Smooth muscle cell (in vitro differentiated cells): ENCODE measurements at regions not wholly inside any gene's neighbourhood (a gene's known extent, or its start where the extent isn't known, plus 50 kb on each side); places are given as distances from the start of the nearest gene placed in this dataset.

Source experiments
- DNase-seq: peaks from one replicate; lab custom pipeline; 2025; ENCODE audit not compliant: unreplicated experiment; lab: John Stamatoyannopoulos, UW
- H2AFZ ChIP-seq: fragments of 200-600 bp; sonication (generic); 2 replicates; pipeline ENCODE4 v1.6.0; 2016; ENCODE audit warnings: antibody characterized with exemption, low read depth, mild to moderate bottlenecking
- H3F3A ChIP-seq: fragments of 200-600 bp; sonication (generic); 2 replicates; pipeline ENCODE4 v1.6.0; 2017; ENCODE audit warnings: antibody characterized with exemption, low read depth
- H3K27ac ChIP-seq: fragments of 200-600 bp; sonication (generic); 2 replicates; pipeline ENCODE4 v1.5.1; 2016; ENCODE audit warnings: low read depth, mild to moderate bottlenecking
- H3K27me3 ChIP-seq: fragments of 200-600 bp; sonication (generic); 2 replicates; pipeline ENCODE4 v1.6.1; 2016; ENCODE audit warnings: low read depth, mild to moderate bottlenecking
- H3K36me3 ChIP-seq: fragments of 200-600 bp; sonication (generic); 2 replicates; pipeline ENCODE4 v1.5.1; 2016; ENCODE audit warnings: low read depth
- H3K4me1 ChIP-seq: fragments of 200-600 bp; sonication (generic); 2 replicates; pipeline ENCODE4 v1.5.1; 2016; ENCODE audit warnings: low read depth
- H3K4me2 ChIP-seq: fragments of 200-600 bp; sonication (generic); 2 replicates; pipeline ENCODE4 v1.6.0; 2016; ENCODE audit warnings: mild to moderate bottlenecking
- H3K4me3 ChIP-seq: fragments of 200-600 bp; sonication (generic); 2 replicates; pipeline ENCODE4 v1.5.1; 2016; ENCODE audit warnings: mild to moderate bottlenecking
- H3K79me2 ChIP-seq: fragments of 200-600 bp; sonication (generic); 2 replicates; pipeline ENCODE4 v1.6.0; 2016; ENCODE audit warnings: low read depth, mild to moderate bottlenecking
- H3K9ac ChIP-seq: fragments of 200-600 bp; sonication (generic); 2 replicates; pipeline ENCODE4 v1.6.0; 2016; ENCODE audit warnings: low read depth
- H3K9me3 ChIP-seq: fragments of 200-600 bp; sonication (generic); replicated peaks from 2 replicates; pipeline ENCODE4 v1.5.1; 2016; ENCODE audit warnings: low read depth
- H4K20me1 ChIP-seq: fragments of 200-600 bp; sonication (generic); 2 replicates; pipeline ENCODE4 v1.6.0; 2016; ENCODE audit warnings: low read depth
- WGBS: methylation state at CpG from one replicate; pipeline ENCODE4 v1.1.7; 2016; ENCODE audit warnings: low lambda C conversion rate; 5-methylcytosine and 5-hydroxymethylcytosine counted together
- TF ChIP-seq, protein P1 (sequence below): fragments of 200-600 bp; sonication (generic); IDR thresholded peaks from 2 replicates; pipeline ENCODE4 v1.5.1; 2017; ENCODE audit warnings: borderline replicate concordance, mild to moderate bottlenecking, antibody characterized with exemption; ENCODE audit not compliant: insufficient read depth, poor library complexity, severe bottlenecking

- H3K4me1 ChIP-seq: peaks cover 2% of the 10 kb centered on the region
- no peak overlapping the region for H2AFZ ChIP-seq
- TF ChIP-seq, protein P1, sequence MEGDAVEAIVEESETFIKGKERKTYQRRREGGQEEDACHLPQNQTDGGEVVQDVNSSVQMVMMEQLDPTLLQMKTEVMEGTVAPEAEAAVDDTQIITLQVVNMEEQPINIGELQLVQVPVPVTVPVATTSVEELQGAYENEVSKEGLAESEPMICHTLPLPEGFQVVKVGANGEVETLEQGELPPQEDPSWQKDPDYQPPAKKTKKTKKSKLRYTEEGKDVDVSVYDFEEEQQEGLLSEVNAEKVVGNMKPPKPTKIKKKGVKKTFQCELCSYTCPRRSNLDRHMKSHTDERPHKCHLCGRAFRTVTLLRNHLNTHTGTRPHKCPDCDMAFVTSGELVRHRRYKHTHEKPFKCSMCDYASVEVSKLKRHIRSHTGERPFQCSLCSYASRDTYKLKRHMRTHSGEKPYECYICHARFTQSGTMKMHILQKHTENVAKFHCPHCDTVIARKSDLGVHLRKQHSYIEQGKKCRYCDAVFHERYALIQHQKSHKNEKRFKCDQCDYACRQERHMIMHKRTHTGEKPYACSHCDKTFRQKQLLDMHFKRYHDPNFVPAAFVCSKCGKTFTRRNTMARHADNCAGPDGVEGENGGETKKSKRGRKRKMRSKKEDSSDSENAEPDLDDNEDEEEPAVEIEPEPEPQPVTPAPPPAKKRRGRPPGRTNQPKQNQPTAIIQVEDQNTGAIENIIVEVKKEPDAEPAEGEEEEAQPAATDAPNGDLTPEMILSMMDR: no peak
- H3K79me2 ChIP-seq: no peaks in the 10 kb centered on the region
- no peak overlapping the region for H3K27ac ChIP-seq
- H3K27me3 ChIP-seq: no peaks in the 10 kb centered on the region
- H3K9ac ChIP-seq: no peak overlapping the region
- no peak overlapping the region for H3K4me2 ChIP-seq
- no peaks in the 10 kb centered on the region for H3K36me3 ChIP-seq
- H4K20me1 ChIP-seq: no peaks in the 10 kb centered on the region
- no peaks in the 10 kb centered on the region for H3F3A ChIP-seq
- H3K4me3 ChIP-seq: no peak overlapping the region
- DNase-seq: no peak
- H3K9me3 ChIP-seq: no peaks in the 10 kb centered on the region
These were observed 364.1 kb downstream of the MAN2A1 start for GRCh38 chr5:110053824-110054223.

DNA sequence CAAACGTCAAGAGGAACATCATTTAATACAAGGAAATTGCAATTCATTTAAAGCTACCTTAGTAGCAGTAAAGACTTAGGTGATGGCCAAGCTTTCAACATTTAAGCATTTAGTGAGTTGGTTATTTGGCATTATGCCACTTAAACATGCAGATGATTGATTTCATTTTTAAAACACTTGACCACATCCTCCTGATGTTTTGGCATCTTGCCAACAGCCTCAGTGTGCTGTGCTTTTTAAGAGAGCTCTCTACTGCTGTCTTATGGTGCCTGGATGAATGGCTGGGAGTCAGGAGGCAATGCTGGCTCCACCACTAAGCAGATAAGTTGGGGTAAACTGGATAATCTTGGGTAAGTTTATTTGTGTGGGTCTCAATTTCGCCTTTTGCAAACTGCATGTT is 364.5 kb downstream of the MAN2A1 start:
- H4K20me1 ChIP-seq: no peaks in the 10 kb centered on the region
- H3K27ac ChIP-seq: no peak overlapping the region
- TF ChIP-seq, protein P1: peak; percentile 7
- no peaks in the 10 kb centered on the region for H3F3A ChIP-seq
- no peaks in the 10 kb centered on the region for H3K27me3 ChIP-seq
- no peak overlapping the region for H3K4me2 ChIP-seq
- H2AFZ ChIP-seq: no peak overlapping the region
- 61% methylated on average over 2 of the region's 2 CpGs for WGBS
- H3K36me3 ChIP-seq: no peaks in the 10 kb centered on the region
- no peak overlapping the region for H3K4me3 ChIP-seq
- no peaks in the 10 kb centered on the region for H3K79me2 ChIP-seq
- no peaks in the 10 kb centered on the region for H3K4me1 ChIP-seq
- no peaks in the 10 kb centered on the region for H3K9me3 ChIP-seq
- DNase-seq: no peak
- H3K9ac ChIP-seq: no peak overlapping the region

- no peaks in the 10 kb centered on the region for H3K9me3 ChIP-seq
- TF ChIP-seq, protein P1: no peak
- peak overlapping the region; percentile 53 for H2AFZ ChIP-seq
- H3F3A ChIP-seq: no peaks in the 10 kb centered on the region
- no peaks in the 10 kb centered on the region for H3K36me3 ChIP-seq
- H3K4me1 ChIP-seq: no peaks in the 10 kb centered on the region
- H3K4me2 ChIP-seq: no peak overlapping the region
- no peaks in the 10 kb centered on the region for H3K27me3 ChIP-seq
- no peak for DNase-seq
- H3K79me2 ChIP-seq: no peaks in the 10 kb centered on the region
- H4K20me1 ChIP-seq: no peaks in the 10 kb centered on the region
- WGBS: 71% methylated on average over 2 of the region's 2 CpGs
- H3K9ac ChIP-seq: no peak overlapping the region
- H3K27ac ChIP-seq: no peak overlapping the region
- H3K4me3 ChIP-seq: no peak overlapping the region
These were observed 365.6 kb downstream of the MAN2A1 start for GRCh38 chr5:110055302-110055701.

DNA sequence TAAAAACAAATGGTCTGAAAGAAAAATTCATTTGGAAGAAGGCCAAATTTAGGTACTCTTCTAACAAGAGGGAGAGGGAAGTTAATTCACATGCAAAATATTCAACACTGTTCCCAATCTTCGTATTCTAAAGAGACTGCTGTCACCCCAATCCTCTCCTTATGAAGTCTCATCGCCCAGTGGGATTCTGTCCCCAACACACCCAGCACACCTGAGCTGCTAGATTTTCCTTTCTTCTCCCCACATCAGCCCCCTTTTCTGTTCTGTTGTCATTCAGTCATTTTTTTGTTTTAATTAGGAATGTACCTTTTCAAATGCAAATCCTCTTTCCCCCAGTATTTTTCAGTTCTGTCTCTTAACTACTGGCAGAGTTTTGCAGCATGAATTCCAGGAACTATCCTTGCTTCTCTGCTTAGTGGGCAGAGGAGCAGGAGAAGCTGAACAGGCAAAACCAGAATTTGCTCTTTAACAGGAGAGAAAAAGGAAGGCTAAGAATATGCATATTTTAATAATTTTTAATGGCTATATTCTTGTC is 366.9 kb downstream of the MAN2A1 start:
- WGBS: 72% methylated on average over 2 of the region's 2 CpGs
- Histone ChIP-seq H3K9ac (no peak overlapping the region), H3K27ac (no peak overlapping the region), H3K4me1 (no peaks in the 10 kb centered on the region), H3K27me3 (no peaks in the 10 kb centered on the region), H2AFZ (no peak overlapping the region), H3K4me2 (no peak overlapping the region), H3K36me3 (no peaks in the 10 kb centered on the region), H3K4me3 (no peak overlapping the region), H3F3A (no peaks in the 10 kb centered on the region), H3K79me2 (no peaks in the 10 kb centered on the region), H4K20me1 (no peaks in the 10 kb centered on the region), H3K9me3 (no peaks in the 10 kb centered on the region)
- no peak for DNase-seq
- TF ChIP-seq, protein P1: no peak
